H9 (cell line): ENCODE measurements at regions not wholly inside any gene's neighbourhood (a gene's known extent, or its start where the extent isn't known, plus 50 kb on each side); places are given as distances from the start of the nearest gene placed in this dataset.

ENCODE experiments used
- DNase-seq: peaks from one replicate; pipeline ENCODE4 v3.0.0-alpha.2; 2017
- H2AFZ ChIP-seq: one replicate; pipeline ENCODE4 v1.6.1; 2013; ENCODE audit warnings: mild to moderate bottlenecking, low read length, control low read depth, moderate library complexity
- H2AK5ac ChIP-seq: 2 replicates; pipeline ENCODE4 v1.6.1; 2013; ENCODE audit warnings: low read length, control low read depth, mixed read lengths; ENCODE audit not compliant: insufficient read length
- H2BK120ac ChIP-seq: one replicate; pipeline ENCODE4 v1.6.1; 2013; ENCODE audit warnings: low read depth, mild to moderate bottlenecking, low read length, control low read depth, inconsistent platforms; ENCODE audit not compliant: poor library complexity, severe bottlenecking
- H2BK12ac ChIP-seq: 2 replicates; pipeline ENCODE4 v1.6.1; 2013; ENCODE audit warnings: low read length, control low read depth, mixed read lengths, low read depth; ENCODE audit not compliant: insufficient read length
- H2BK15ac ChIP-seq: 2 replicates; pipeline ENCODE4 v1.6.1; 2013; ENCODE audit warnings: low read depth, low read length, control low read depth
- H2BK20ac ChIP-seq: one replicate; pipeline ENCODE4 v1.6.1; 2013; ENCODE audit warnings: low read depth, mild to moderate bottlenecking, low read length, control low read depth, inconsistent platforms; ENCODE audit not compliant: poor library complexity, severe bottlenecking
- H2BK5ac ChIP-seq: 2 replicates; pipeline ENCODE4 v1.6.1; 2013; ENCODE audit warnings: low read length, control low read depth, mixed read lengths; ENCODE audit not compliant: insufficient read length
- H3K14ac ChIP-seq: 2 replicates; pipeline ENCODE4 v1.6.1; 2013; ENCODE audit warnings: low read length, control low read depth; ENCODE audit not compliant: insufficient read depth
- H3K18ac ChIP-seq: 2 replicates; pipeline ENCODE4 v1.6.1; 2013; ENCODE audit warnings: low read depth, mild to moderate bottlenecking, mixed read lengths, low read length, control low read depth; ENCODE audit not compliant: insufficient read length
- H3K23ac ChIP-seq: 2 replicates; pipeline ENCODE4 v1.6.1; 2013; ENCODE audit warnings: low read length, control low read depth, mixed read lengths, low read depth; ENCODE audit not compliant: insufficient read length
- H3K23me2 ChIP-seq: 2 replicates; pipeline ENCODE4 v1.6.1; 2013; ENCODE audit warnings: low read depth, mild to moderate bottlenecking, mixed read lengths, low read length, control low read depth; ENCODE audit not compliant: insufficient read length, poor library complexity, severe bottlenecking
- H3K27ac ChIP-seq: 2 replicates; pipeline ENCODE4 v1.5.1; 2013; ENCODE audit warnings: low read length, control low read depth, mixed read lengths, low read depth; ENCODE audit not compliant: insufficient read length
- H3K27me3 ChIP-seq: 2 replicates; pipeline ENCODE4 v1.6.1; 2013; ENCODE audit warnings: low read length, control low read depth, inconsistent platforms; ENCODE audit not compliant: insufficient read depth
- H3K4ac ChIP-seq: 2 replicates; pipeline ENCODE4 v1.6.1; 2013; ENCODE audit warnings: low read depth, mild to moderate bottlenecking, control low read depth, inconsistent platforms, low read length, moderate library complexity
- H3K4me1 ChIP-seq: 2 replicates; pipeline ENCODE4 v1.6.1; 2013; ENCODE audit warnings: low read length, control low read depth, inconsistent platforms; ENCODE audit not compliant: insufficient read depth
- H3K4me2 ChIP-seq: 2 replicates; pipeline ENCODE4 v1.6.1; 2013; ENCODE audit warnings: low read length, control low read depth, mixed read lengths; ENCODE audit not compliant: insufficient read length, insufficient read depth
- H3K56ac ChIP-seq: 2 replicates; pipeline ENCODE4 v1.6.1; 2013; ENCODE audit warnings: low read depth, mild to moderate bottlenecking, mixed read lengths, low read length, control low read depth; ENCODE audit not compliant: insufficient read length
- H3K79me1 ChIP-seq: 2 replicates; pipeline ENCODE4 v1.6.1; 2013; ENCODE audit warnings: low read depth, mild to moderate bottlenecking, moderate library complexity, low read length, control low read depth, inconsistent platforms; ENCODE audit not compliant: insufficient read depth, poor library complexity, severe bottlenecking
- H3K79me2 ChIP-seq: 2 replicates; pipeline ENCODE4 v1.6.1; 2013; ENCODE audit warnings: low read length, control low read depth, inconsistent platforms; ENCODE audit not compliant: insufficient read depth
- H3K9ac ChIP-seq: 2 replicates; pipeline ENCODE4 v1.6.1; 2013; ENCODE audit warnings: low read length, control low read depth, mixed read lengths; ENCODE audit not compliant: insufficient read length; ENCODE audit errors: extremely low read depth
- H3K9me3 ChIP-seq: one replicate; pipeline ENCODE4 v1.6.1; 2013; ENCODE audit warnings: low read depth, low read length, inconsistent platforms; ENCODE audit not compliant: control insufficient read depth
- H3T11ph ChIP-seq: one replicate; pipeline ENCODE4 v1.6.1; 2013; ENCODE audit warnings: mild to moderate bottlenecking, low read length, control low read depth, inconsistent platforms
- H4K20me1 ChIP-seq: one replicate; pipeline ENCODE4 v1.6.1; 2013; ENCODE audit not compliant: control insufficient read depth, insufficient read length, insufficient read depth
- H4K5ac ChIP-seq: 2 replicates; pipeline ENCODE4 v1.6.1; 2013; ENCODE audit warnings: low read depth, mild to moderate bottlenecking, mixed read lengths, low read length, control low read depth; ENCODE audit not compliant: insufficient read length
- H4K8ac ChIP-seq: replicated peaks from 2 replicates; pipeline ENCODE4 v1.6.1; 2013; ENCODE audit warnings: low read length, control low read depth, mixed read lengths, low read depth; ENCODE audit not compliant: insufficient read length
- H4K91ac ChIP-seq: 2 replicates; pipeline ENCODE4 v1.6.1; 2013; ENCODE audit warnings: low read depth, mild to moderate bottlenecking, moderate library complexity, mixed read lengths, low read length, control low read depth; ENCODE audit not compliant: insufficient read length
- H3K27ac Mint-ChIP-seq, 3 experiments: 2 replicates in 2 of 3; 3 replicates in 1 of 3; pipeline ENCODE4 v1.8.0; 2020 to 2021; ENCODE audit warnings: mixed read lengths in 3 of 3, mild to moderate bottlenecking in 1 of 3, moderate library complexity in 1 of 3
- H3K27me3 Mint-ChIP-seq: 2 replicates; pipeline ENCODE4 v1.8.0; 2021; ENCODE audit warnings: low read depth, mild to moderate bottlenecking, moderate library complexity, mixed read lengths
- H3K36me3 Mint-ChIP-seq, 3 experiments: 2 replicates in 2 of 3; 3 replicates in 1 of 3; pipeline ENCODE4 v1.8.0; 2020 to 2021; ENCODE audit warnings: low read depth in 3 of 3, mixed read lengths in 3 of 3; ENCODE audit not compliant: insufficient read depth in 1 of 3
- H3K4me1 Mint-ChIP-seq, 2 experiments: 2 replicates each; pipeline ENCODE4 v1.8.0; 2020; ENCODE audit warnings: mixed read lengths in 2 of 2
- H3K4me3 Mint-ChIP-seq, 2 experiments: 2 replicates in 1 of 2; 3 replicates in 1 of 2; pipeline ENCODE4 v1.8.0; 2020 to 2021; ENCODE audit warnings: mild to moderate bottlenecking in 2 of 2, mixed read lengths in 2 of 2, moderate library complexity in 1 of 2
- H3K9me3 Mint-ChIP-seq, 2 experiments: 2 replicates in 1 of 2; 3 replicates in 1 of 2; pipeline ENCODE4 v1.8.0; 2020; ENCODE audit warnings: mild to moderate bottlenecking in 2 of 2, mixed read lengths in 2 of 2, moderate library complexity in 1 of 2
- CTCF ChIP-seq: fragments of 200-600 bp; sonication (generic); conservative IDR thresholded peaks from 3 replicates; pipeline ENCODE4 v1.8.0; 2021; ENCODE audit warnings: antibody characterized with exemption, mild to moderate bottlenecking
- WGBS: extraction: QIAGEN DNeasy Blood & Tissue Kit; methylation state at CpG from one replicate; pipeline ENCODE4 v1.1.7; 2013; ENCODE audit warnings: missing lambda C conversion rate, low lambda C conversion rate, mixed read lengths; ENCODE audit not compliant: insufficient read length; ENCODE audit errors: extremely low coverage; 5-methylcytosine and 5-hydroxymethylcytosine counted together

- no peak overlapping the region for H4K91ac ChIP-seq
- no peak overlapping the region for H2AK5ac ChIP-seq
- H2BK12ac ChIP-seq = no peak overlapping the region
- H3K9me3 Mint-ChIP-seq = peaks cover 3 to 5% of the 10 kb centered on the region in 2 experiments; a peak in 3 of 5 replicates
- H3K4me3 Mint-ChIP-seq = no peak overlapping the region
- H4K5ac ChIP-seq = no peak overlapping the region
- no peak overlapping the region for H3K18ac ChIP-seq
- peaks cover 0 to 4% of the 10 kb centered on the region in 2 experiments; a peak in 1 of 4 replicates for H3K4me1 Mint-ChIP-seq
- no peak overlapping the region for H3K27ac Mint-ChIP-seq
- H3K14ac ChIP-seq = no peak overlapping the region
- H3K79me2 ChIP-seq = no peaks in the 10 kb centered on the region
- no peak overlapping the region for H3K9ac ChIP-seq
- TF ChIP-seq CTCF = no peak
- H3K4me2 ChIP-seq = no peak overlapping the region
- H3K27me3 Mint-ChIP-seq = no peaks in the 10 kb centered on the region
- H3K4me1 ChIP-seq = no peaks in the 10 kb centered on the region
- H4K20me1 ChIP-seq = no peaks in the 10 kb centered on the region
- H2BK20ac ChIP-seq = no peak overlapping the region
- H2BK15ac ChIP-seq = no peak overlapping the region
- no peak overlapping the region for H3K4ac ChIP-seq
- peaks cover 0 to 5% (median 0%) of the 10 kb centered on the region in 3 experiments; a peak in 3 of 7 replicates for H3K36me3 Mint-ChIP-seq
- no peak overlapping the region for H3K23ac ChIP-seq
- no peaks in the 10 kb centered on the region for H3K9me3 ChIP-seq
- DNase-seq = no peak
- no peak overlapping the region for H3K27ac ChIP-seq
- no peak overlapping the region for H3T11ph ChIP-seq
- no peaks in the 10 kb centered on the region for H3K79me1 ChIP-seq
- H3K23me2 ChIP-seq = no peaks in the 10 kb centered on the region
- no peak overlapping the region for H4K8ac ChIP-seq
- no peak overlapping the region for H2AFZ ChIP-seq
- H3K56ac ChIP-seq = no peak overlapping the region
- WGBS = no CpG with 5 or more reads among the region's 2 CpGs
- no peaks in the 10 kb centered on the region for H3K27me3 ChIP-seq
- no peak overlapping the region for H2BK5ac ChIP-seq
- H2BK120ac ChIP-seq = no peak overlapping the region
These were observed 174.6 kb upstream of the TBL1XR1 start for GRCh38 chr3:177371888-177372287.
